GM04503 (cell line): ENCODE measurements at regions not wholly inside any gene's neighbourhood (a gene's known extent, or its start where the extent isn't known, plus 50 kb on each side); places are given as distances from the start of the nearest gene placed in this dataset.
"Not testable (repeated sequence)": the region's sequence is repeated elsewhere in the genome, so short reads cannot be mapped to it uniquely, and the experiment has no call there.

Experiments used
- DNase-seq: peaks from one replicate; pipeline ENCODE4 v3.0.0-alpha.2; 2012; ENCODE audit warnings: low read depth

DNA sequence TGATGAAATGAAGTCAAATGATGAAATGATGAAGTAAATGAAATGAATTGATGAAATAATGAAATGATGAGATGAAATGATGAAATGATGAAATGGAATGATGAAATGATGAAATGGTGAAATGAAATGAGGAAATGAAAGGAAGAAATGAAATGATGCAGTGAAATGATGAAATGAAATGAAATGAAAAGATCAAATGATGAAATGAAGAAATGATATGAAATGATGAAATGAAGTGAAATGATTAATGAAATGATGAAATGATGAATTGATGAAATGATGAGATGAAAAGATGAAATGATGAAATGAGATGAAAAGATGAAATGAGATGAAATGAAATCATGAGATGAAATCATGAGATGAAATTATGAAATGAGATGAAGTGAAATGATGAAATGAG, 139.2 kb upstream of the ERV3-1 start:
- not testable (repeated sequence) for DNase-seq

DNA sequence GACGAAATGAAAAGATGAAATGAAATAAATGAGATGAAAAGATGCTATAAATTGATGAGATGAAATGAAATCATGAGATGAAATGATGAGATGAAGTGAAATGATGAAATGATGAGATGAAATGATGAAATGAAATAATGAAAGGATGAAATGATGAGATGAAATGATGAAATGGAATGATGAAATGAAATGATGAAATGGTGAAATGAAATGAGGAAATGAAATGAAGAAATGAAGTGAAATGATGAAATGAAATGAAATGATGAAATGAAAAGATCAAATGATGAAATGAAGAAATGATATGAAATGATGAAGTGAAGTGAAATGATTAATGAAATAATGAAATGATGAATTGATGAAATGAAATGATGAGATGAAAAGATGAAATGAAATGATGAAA, 138.5 kb upstream of the ERV3-1 start:
- not testable (repeated sequence) for DNase-seq

DNA sequence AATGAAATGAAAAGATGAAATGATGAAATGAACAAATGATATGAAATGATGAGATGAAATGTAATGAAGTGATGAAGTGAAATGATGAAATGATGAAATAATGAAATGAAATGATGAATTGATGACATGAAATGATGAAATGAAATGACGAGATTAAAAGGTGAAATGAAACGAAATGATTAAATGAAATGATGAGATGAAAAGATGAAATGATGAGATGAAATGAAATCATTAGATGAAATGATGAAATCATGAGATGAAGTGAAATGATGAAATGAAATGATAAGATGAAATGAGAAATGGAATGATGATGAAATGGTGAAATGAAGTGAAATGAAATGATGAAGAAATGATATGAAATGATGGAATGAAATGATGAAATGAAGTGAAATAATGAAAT, 138.1 kb upstream of the ERV3-1 start:
- DNase-seq, result not testable (repeated sequence)

DNA sequence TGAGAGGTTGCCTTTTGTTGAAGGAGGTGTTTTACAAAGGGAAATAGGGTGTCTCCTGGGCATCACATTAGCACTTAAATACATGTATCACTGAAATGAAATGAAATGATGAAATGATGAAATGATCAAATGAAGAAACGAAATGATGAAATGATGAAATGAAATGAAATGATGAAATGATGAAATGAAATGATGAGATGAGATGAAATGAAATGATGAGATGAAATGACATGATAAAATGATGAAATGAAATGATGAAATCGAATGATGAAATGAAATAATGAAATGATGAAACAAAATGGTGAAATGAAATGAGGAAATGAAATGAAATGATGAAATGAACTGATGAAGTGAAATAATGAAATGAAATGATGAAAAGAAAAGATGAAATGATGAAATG, 137.6 kb upstream of the ERV3-1 start:
- not testable (repeated sequence) for DNase-seq

DNA sequence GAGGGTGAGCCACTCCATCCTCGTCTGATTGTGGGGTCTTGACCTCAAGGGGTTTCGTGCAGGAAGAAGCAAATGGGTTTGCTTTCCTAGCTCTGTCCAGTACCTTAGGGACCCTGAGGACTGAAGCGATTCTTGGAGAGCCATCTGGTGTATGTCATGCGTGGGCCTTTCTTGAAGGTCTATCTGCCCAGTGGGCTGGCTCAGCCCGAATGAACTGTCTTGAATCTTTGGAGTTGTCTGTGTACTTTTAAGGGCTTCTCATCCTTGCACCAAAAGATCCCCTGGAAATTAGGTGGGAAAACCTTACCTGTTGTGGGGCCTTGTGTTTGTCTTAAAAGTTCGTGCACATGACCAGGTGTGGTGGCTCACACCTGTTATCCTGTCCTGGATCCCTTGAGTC, 135.4 kb upstream of the ERV3-1 start:
- DNase-seq, result not testable (repeated sequence)

DNA sequence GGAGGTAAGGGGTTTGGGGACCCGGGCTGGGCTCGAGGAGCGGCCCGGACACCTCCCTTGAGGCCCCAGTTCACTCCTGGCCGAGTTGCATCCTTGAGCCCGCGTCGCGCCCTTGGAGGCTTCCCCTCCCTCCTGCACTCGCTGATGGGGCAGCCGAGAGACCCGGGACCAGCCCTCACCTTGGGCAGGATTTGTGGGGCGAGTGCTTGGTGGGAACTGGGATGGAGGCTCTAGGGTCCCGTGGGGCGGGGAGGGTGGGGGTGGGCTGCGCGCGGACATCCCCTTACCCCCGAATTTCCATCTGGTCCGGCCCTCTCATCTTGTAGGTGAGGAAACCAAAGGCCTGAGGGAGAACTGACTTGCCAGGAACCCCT, 134.9 kb upstream of the ERV3-1 start:
- not testable (repeated sequence) for DNase-seq

DNA sequence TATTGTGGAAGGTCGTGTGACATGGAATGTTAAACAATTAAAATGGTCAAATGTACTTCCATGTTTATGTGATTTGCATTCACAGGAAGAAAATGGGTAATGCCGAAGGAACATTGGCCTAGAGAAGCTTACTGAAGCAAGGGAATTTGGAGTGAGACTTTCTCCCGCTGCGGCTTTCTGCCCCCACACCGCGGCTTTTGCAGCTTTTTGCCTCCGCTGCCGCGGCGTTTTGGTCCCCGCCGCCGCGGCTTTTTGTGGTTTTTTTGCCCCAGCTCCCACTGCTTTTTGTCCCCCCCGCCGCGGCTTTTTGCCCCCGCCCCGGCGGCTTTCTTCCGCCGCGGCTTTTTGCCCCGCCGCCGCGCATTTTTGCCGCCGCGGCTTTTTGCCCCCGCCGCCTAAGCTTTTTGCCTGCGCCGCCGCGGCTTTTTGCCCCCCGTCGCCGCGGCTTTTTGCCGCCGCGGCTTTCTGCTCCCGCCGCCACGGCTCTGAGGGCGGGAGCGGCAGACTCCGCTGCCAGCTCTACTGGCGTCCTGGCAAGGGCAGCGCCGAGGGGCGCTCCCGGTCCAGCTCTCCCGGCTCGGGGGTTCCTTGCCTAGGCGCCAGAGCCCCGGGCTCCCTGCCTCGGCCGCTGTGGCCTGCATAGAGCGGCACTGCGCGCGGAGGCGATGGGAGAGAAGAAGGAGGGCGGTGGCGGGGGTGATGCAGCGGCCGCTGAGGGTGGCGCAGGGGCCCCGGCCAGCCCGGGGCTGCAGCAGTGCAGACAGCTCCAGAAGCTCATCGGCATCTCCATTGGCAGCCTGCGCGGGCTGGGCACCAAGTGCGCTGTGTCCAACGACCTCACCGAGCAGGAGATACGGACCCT, 134.3 kb upstream of the ERV3-1 start:
- not testable (repeated sequence) for DNase-seq

DNA sequence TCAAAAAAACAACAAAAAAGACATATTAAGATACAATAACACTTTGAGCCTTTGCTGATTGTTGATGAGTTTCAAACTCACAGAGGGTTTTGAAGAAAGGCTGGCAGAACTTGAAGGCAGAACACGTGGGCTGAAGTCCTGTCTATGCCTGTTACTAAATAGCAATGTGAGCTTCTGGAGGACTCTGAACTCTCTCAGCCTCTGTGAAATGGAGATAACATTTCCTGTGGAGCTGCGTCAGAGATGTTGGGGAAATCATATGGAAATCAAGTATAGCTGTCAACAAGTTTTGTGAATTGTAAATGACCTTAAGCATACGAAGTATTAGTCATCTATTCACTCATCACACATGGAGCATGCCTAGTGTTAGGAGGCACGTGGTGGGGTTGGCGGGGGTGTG, 130.4 kb upstream of the ERV3-1 start:
- not testable (repeated sequence) for DNase-seq

DNA sequence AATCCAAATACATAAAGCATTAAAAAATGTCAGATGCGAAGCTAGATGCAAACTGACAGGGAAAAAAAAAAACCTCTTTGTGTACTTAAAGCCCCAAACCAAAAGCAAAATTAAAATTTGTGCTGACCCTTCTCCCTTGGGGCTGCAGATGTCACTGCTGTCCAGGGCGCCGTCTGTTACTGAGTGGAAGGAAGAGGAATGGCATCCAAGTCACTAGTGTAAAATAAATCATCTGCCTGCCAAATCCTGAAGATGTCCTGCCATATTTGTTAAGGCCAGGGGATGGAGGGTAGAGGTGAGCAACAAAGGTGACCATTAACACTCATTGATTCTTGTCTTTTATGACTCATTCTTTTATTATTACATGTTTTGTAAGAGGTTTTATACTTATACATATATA, 126.6 kb upstream of the ERV3-1 start:
- DNase-seq, result not testable (repeated sequence)

DNA sequence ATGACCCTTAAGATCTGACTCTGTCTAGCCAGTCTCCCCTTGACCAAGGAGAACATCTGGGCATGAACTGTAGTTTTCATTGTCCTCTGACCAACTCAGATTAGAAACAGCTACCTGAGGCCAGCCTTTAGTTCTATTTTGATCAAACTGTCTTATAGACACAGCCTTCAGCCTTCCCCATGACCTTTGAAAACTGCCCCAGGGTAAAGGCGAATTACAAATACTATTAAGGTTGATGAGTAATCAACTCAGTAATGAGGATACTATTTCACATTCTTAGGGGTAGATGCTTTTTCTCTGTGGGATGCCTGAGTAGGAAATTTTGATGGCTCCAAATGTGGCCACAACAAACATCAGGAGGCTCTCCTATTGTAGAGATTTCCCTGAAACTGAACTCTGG, 125.8 kb upstream of the ERV3-1 start:
- not testable (repeated sequence) for DNase-seq

DNA sequence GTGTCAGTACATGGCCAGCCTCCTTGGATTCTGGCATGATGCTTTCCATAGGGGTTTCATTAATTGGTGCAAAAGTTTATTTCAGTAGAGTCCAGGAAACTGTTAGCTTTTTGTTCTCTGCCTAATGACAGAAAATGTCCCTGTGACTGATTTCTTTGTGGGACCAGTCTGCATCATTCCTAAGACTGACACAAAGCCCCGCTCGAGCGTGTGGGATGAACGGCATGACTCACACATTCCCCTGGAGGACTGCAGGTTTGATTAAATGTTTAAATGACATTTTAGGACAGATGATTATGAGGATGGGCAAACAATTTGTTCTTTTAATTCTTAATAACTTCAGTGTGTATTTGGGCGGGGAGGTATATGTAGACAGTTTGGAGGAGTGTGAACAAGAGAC, 120.9 kb upstream of the ERV3-1 start:
- DNase-seq, result not testable (repeated sequence)

DNA sequence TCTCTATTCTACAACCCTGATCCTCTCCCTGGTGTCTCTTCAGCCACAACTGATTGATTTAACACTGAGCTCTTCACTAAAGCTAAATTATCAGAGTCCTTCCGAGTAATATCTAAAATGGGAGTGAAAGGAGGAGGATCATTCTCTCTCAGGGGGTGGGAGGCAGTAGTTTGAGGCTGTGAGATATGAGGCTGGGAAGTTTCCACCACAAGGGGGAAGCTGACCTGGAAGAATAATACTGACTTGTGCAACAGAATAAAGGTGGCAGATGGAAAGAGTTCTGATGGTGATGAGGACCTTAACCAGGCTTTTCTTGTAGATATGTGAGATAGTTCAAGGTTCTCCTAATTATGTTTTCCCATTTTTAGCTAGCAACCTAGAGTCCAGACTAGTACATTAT, 118.1 kb upstream of the ERV3-1 start:
- DNase-seq, result not testable (repeated sequence)

DNA sequence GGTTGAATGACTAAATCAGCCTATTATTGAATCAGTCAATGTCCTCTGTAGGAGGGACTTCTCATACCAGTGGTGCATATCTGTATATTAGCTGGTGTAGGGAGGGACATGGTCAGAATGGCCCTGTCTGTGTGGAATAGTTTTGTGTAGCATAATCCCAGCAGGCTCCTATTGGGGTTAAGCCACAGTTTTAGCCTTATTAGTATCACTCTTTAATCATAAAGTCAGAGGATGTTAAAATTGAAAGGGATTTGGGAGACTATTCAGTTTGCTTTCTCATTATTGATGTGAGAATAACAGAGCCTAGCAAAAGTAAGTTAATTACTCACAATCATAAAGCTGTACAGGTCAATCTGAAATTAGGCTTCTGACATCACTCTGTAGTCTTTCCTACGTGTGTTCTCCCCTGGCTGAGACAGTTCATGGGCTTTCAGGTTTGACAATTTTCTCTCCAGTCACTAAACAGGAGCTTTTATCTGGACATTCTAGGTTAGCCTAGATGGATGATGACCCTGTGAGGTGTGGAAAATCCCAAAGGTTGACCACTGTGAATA, 99.2 kb upstream of the ERV3-1 start:
- not testable (repeated sequence) for DNase-seq

DNA sequence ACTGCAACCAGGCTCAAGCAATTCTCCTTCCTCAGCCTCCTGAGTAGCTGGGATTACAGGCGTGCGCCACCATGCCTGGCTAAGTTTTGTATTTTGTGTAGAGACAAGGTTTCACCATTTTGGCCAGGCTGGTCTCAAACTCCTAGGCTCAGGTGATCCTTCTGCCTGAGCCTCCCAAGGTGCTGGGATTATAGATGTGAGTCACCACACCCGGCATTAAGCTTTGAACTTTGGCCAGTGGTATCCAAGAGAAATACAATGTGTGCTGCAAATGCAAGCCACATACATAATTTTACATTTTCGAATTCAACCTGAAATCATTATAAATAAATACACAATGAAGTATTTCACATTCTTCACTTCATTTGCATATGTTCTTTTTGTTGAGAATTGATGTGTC, 94.0 kb upstream of the ERV3-1 start:
- not testable (repeated sequence) for DNase-seq

DNA sequence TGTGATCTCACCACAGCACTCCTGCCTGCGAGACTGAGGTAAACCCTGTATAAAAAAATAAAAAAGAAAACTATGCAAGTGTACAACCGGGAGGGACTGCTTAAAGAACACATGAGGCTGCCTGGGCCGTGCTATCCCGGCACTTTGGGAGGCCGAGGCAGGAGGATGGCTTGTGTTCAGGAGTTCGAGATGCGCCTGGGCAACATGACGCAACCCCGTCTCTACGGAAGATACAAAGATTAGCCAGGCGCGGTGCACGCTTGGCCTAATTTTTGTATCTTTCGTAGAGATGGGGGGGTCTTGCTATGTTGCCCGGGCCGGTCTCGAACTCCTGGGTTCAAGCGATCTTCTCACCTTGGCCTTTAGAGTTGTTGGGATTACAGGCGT, 75.2 kb upstream of the ERV3-1 start:
- DNase-seq, result not testable (repeated sequence)

DNA sequence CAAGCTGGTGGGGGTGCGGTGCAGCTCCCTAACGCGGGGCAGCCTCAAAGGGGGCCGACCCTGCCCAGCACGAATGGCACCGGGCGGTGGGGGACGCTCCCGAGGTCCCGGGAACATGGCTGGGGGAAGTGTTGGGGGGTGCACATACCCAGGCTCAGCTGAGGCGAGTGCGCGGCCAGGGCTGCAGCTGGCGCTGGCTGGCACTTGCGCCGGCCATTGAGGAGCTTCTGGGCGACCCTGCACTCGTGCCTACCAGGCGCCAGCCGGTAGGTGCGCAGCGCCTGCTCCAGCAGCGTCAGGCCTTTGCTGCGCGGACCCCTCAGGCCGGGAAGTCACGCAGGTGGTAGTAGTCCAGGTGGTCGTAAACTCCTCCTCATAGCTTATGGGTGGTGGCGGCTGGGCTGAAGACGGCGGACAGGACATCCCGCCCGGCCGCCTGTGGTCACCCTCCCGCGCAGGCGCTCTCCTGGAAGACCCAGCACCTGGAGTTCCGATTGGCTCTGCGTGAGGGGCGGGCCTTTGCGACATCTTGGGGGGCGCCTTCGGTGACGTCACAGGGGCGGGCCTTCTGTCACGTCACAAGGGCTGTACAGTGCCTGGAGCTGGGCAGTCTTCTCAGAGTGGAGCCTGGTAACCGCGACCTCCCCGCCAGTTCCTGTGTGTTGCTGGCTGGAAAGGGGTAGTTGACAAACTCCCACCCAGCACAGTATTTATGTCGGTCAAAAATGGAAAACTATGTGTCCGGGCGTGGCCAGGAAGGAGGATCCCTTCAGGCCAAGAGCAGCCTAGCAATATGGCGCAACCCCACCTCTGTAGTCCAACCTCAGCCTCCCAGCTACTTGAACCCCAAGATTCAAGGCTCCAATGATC, 74.5 kb upstream of the ERV3-1 start:
- DNase-seq, result peak; percentile 40

DNA sequence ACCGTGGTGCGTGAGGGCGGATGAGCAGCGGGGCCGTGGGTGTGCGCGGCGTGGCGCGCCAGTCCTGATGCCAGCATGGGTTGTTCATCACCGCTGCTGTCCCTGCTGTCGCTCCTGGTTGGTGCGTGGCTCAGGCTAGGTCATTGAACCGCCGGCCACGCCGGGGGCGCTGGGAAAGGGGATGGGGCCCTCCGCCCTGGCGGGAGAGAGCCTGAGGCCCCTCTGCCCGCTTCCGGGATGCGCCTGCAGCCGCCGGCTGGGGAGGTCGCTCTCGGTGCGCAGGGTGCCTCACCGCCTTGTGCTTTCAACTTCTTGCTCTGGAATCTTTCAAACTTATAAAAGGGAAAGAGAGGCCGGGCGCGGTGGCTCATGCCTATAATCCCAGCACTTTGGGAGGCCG, 68.5 kb upstream of the ERV3-1 start:
- not testable (repeated sequence) for DNase-seq

DNA sequence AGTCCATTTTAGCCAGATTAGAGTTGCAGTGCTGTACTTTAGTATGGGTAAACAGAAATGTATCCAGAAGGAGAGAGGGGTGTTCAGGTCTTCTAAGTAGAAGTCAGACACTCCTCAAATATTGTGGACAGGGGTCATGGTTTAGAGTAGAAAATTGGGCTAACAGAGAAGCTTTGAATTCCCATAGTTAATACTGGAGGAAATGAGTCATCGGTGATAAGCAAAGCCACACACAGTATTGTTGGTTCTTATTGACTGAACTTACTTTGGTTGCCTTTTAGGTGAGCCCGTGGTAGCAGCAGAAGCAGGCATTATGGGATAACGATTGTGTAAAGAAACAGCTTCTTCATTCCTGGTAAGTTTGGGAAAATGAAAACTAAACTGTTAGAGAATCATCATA, 66.7 kb upstream of the ERV3-1 start:
- DNase-seq, result not testable (repeated sequence)

DNA sequence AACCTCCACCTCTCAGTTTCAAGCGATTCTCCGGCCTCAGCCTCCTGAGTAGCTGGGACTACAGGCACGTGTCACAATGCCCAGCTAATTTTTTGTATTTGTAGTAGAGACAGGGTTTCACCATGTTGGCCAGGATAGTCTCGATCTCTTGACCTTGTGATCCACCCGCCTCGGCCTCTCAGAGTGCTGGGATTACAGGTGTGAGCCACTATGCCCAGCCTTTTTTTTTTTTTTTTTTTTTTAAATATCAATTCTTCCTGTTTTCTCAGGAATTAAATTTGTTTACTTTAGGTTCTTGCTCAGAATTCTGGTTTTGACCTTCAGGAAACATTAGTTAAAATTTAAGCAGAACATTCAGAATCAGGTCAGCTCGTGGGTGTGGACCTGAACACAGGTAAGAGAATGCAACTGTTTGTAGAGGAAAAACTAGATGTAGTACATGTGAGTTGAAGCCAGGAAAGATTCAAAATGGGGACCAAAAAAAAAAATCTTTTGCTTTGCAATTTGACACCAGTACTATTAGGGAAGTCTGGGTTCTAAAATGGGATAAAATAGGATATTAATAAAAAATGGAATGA, 65.5 kb upstream of the ERV3-1 start:
- DNase-seq, result not testable (repeated sequence)

DNA sequence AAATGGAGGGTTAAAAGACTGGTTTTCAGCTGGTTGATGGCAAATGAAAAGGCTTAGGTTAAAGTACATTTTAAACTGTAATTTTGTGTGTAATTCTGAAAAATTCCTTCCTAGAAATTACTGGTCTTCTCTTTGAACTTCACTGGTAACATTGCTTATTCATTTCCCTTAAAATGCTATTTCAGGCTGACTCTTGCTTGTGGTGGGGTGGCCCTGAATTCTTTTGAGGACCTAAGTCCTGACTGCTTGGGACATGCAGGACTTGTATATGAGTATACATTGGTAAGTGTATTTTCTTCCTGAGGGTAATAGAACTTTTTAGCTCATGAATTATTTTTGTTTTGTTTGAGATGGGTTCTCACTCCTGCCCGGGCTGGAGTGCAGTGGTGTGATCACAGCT, 63.0 kb upstream of the ERV3-1 start:
- not testable (repeated sequence) for DNase-seq

DNA sequence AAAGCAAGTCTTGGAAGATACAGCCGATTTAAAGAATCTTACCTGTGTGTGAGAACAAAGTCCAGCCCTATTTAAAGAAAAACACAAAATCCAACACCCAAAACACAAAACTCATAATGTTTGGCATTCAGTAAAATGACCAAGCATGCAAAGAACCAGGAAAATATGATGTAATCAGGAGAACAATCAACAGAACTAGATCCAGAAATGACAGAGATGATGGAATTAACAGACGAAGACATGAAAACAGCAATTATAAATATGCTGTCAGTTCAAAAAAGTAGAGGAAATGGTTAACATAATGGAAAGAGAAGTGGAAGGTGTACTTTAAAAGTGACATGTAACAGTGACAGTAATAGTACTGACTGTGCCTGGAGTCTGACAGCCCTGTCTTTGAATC, 56.1 kb upstream of the ERV3-1 start:
- DNase-seq, result not testable (repeated sequence)

DNA sequence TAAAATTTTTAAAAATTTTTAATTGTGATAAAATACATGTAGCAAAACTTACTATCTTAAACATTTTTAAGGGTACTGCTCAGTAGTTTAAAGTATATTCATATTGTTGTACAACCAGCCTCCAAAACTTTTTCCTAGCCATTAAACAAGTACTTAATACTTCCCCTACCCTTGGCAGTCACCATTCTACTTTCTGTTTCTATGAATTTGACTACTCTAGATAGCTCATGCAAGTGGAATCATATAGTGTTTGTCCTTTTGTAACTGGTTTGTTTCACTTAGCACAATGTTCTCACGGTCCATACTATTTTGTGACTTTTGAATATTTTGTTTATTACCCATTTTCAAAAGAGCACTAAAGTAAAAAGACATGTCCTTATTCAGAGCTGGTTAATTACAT, 52.8 kb upstream of the ERV3-1 start:
- not testable (repeated sequence) for DNase-seq
